NB4 (cell line): ENCODE measurements at regions not wholly inside any gene's neighbourhood (a gene's known extent, or its start where the extent isn't known, plus 50 kb on each side); places are given as distances from the start of the nearest gene placed in this dataset.

Experiments used
- CTCF ChIP-seq: IDR thresholded peaks from one replicate; pipeline ENCODE4 v1.5.1; 2012; ENCODE audit warnings: low read depth, low read length
- MYC ChIP-seq: IDR thresholded peaks from 2 replicates; pipeline ENCODE4 v1.6.1; 2011; ENCODE audit warnings: low read depth, low read length
- POLR2A ChIP-seq: IDR thresholded peaks from 2 replicates; pipeline ENCODE4 v1.6.1; 2011; ENCODE audit warnings: mild to moderate bottlenecking; ENCODE audit not compliant: insufficient read length; ENCODE audit errors: extremely low read depth

- TF ChIP-seq CTCF, result no peak
- TF ChIP-seq POLR2A, result no peak
- no peak for TF ChIP-seq MYC
Observed at GRCh38 chr2:52356556-52356955, 1324.6 kb upstream of the NRXN1 start.
